Activated T-cell treated with anti-CD3 and anti-CD28 coated beads for 24 hours (primary cell): ENCODE measurements at regions not wholly inside any gene's neighbourhood (a gene's known extent, or its start where the extent isn't known, plus 50 kb on each side); places are given as distances from the start of the nearest gene placed in this dataset.
"Not testable (repeated sequence)": the region's sequence is repeated elsewhere in the genome, so short reads cannot be mapped to it uniquely, and the experiment has no call there.

ENCODE experiments used
- DNase-seq: peaks from one replicate; pipeline ENCODE4 v3.0.0-alpha.2; 2020; ENCODE audit warnings: low read depth

DNA sequence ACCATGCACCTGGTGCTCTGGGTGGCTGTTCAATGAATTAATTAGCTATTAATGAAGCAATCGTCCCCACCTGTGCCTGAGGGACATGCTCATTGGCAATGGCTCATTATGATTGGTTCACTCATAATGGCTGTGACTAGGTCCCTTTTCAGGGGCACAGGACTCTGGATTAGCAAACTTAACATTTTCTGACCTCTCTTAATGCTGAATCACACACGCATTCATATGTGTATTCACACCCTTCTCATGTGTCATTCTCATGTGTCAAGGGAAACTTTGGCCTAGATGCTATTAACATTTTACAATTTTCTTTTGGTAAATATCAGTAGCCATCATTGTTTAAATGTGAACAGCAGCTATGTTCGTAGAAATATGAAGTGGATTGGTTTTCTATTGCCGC lies 98.9 kb upstream of the PMAIP1 start:
- no peak for DNase-seq

DNA sequence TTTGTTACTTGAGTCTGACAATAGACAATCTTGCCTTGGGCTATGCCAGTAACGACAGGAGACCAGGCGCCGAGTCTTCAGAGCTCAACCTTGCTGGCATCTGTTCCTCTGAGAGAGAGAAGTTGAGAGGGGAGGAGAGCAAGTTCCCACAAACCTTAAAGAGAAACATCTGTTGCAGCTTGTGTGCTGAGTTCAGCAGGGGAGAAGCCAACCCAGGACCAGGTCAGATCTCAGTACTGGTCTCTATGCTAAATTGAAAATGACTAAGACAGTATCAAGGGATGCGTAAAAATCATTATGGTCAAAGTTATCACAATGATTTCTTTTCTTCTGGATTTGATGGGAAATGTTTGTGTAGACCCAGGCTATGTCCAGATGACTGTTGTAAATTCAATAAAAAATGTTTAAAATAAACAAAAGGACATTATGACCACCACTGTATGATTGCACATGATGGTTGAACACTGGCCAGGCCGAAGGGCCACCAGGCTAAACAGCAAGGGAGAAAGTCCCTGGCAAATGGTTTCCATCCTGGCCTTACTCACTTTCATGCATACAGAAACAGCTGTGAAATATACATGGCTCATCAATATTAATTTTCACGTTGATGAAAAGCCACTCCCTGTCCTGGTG lies 100.3 kb upstream of the PMAIP1 start:
- DNase-seq, result no peak

GRCh38 chr18:59795882-59796281 lies 98.7 kb upstream of the CCBE1 start:
- DNase-seq, result no peak

- no peak for DNase-seq
Observed at GRCh38 chr18:59792353-59792752, 95.1 kb upstream of the CCBE1 start.

GRCh38 chr18:59790346-59790936 lies 93.2 kb upstream of the CCBE1 start:
- DNase-seq, result not testable (repeated sequence)

DNA sequence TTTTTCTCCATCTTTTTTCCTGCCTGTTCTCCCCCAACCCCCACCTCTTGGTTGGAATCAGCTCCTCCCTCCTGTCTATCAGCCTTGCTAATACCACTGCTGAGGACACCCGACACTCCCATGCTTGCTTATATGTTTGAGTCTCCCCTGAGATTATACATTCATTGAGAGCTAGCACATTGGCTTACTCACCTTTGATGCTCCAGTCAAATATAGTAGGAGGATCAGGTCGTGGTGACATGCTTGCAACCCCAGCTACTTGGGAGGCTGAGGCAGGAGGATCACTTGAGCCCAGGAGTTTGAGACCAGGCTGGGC lies 91.5 kb upstream of the CCBE1 start:
- DNase-seq, result no peak

- DNase-seq, result no peak
Observed at GRCh38 chr18:59787998-59788790, 91.0 kb upstream of the CCBE1 start.

DNA sequence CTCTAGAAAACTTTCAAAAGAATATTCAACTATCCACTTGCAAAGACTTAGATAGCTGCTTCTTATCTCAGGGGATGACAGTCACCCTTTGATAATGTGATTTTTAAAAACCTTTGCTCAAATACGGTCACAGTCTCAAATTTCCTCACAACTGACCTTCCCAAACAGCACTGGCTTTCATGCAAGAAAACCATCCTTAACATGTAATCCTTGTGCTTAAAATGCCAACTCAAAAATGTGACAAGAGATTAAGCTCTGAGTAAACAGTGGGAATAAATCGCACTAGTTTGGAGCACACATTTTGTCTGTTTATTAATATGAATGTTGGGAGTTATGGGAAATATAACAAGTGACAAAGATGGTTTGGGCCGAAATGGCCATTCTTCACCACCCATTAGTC lies 87.5 kb upstream of the CCBE1 start:
- no peak for DNase-seq

DNA sequence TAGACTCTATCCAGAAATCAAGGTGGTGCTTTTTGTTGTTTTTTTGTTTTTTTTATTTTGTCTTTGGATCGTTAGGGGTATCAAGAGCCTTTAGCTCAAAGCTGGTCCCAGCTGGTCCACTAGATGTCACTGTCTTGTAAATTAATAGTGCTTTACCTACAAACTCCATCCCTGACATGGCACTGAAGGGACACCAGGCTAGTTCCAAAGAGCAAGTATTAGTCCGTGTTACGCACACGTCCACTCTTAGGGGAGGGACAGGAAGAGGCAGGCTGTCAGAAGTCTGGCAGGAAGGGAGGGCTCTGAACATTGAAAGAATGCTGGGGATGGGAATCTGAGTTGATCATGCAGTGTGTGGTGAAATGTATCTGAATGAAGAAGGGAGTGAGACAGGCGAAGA lies 85.9 kb upstream of the CCBE1 start:
- DNase-seq, result no peak

- DNase-seq, result no peak
Observed at GRCh38 chr18:59779979-59780378, 82.8 kb upstream of the CCBE1 start.

DNA sequence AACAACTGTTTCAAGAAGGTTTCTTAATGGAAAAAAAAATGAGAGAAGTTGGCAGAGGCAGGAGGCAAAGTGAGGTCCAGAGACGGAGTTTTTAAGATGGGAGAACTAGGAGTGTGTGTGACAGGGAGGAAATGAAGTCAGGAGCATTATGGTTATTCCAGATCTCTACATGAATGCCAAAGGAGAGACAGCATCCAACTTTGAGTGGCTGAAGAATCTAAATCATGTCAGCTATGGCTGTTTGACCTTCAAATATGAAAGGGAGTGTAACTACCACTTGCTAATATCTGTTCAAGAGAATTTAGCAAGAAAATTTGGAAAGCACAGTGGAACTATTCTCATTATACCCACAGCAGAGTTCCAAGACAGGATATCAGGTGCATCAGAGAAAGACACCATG lies 81.2 kb upstream of the CCBE1 start:
- DNase-seq, result no peak

DNA sequence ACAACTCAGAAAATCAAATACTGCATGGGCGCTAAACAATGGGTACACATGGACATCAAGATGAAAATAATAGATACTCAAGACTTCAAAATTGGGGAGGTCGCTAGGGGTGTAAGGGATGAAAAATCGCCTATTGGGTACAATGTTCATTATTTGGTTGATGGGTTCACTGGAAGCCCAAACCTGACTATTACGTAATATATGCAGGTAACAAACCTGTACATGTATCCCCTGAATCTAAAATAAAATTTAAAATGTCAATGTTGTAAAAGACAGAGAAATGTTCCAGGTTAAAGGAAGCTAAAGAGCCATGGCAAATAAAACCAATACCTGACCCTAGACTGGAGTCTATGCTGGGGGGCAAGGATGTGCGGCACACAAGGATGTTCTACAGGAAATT lies 80.4 kb upstream of the CCBE1 start:
- no peak for DNase-seq

DNA sequence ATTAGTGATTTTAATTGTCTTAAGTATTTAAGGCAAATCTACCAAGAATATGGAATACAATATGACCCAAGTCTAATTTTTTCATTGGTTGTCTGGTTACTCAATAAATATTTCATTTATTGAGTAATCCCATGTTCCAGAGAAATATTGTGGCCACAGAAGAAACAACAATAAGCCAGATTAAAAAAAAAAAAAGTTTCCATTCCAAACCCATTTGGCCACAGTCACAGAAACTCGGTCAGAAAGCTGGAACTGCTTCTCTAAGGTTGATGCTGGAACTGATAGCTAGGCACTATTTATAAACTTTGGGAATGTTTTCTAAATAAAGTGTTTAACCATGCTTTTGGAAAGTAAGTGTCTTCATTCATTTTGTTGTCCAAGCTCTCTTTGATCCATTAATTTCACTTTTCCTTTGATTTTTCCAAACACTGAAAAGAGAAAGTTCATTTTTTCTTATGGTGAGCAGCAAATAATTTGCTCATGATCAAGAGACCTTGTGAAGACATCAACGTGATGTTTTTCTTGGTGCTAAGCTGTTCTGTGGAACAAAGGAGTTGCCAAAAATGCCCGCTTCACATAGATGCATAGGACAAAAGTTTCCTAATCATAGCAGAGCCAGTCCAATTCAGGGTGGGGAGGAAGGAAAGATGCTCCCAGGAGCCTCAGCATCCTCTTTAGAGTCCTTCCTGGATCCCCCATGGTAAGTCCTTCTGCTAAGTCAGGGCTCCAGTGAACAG lies 72.1 kb upstream of the CCBE1 start:
- no peak for DNase-seq

DNA sequence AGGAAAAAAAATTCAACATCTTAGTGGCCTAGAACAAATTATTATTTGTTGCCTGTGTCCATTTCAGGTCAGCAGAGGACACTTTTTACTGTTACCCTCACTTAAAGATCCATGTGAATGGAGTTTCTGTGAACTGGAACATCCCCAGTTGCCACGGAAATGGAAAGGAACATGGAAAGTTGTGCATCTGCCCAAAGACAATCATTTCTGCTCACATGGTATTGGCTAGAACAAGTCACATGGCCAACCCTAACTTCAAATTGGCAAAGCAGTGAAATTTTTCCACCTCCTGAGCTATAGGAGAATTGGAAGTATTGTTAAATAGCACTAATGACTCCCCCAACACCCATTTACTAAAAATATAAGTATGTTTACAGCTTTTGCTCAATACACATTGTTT lies 71.2 kb upstream of the CCBE1 start:
- no peak for DNase-seq

DNA sequence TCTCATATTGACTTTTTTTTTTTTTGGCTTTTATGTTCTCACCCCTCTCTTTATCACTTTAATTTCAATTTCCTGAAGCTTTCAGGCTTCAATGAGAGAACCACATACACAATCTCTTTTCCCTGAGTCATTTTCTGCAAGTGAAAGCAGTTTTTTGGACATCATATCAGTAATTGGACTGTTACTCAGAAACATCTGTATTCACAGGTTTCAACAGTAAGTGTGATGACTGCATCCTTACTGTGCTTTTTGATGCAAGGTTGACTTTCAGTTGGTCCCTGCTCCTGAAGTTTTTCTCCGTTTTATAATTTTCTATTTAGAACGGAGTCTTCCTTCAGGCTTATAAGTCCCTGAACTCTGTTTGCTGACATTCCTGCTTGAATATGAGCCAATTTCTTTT lies 70.5 kb upstream of the CCBE1 start:
- DNase-seq, result no peak

- DNase-seq, result no peak
Observed at GRCh38 chr18:59765343-59765742, 68.1 kb upstream of the CCBE1 start.

GRCh38 chr18:59764281-59764680 lies 67.1 kb upstream of the CCBE1 start:
- no peak for DNase-seq

GRCh38 chr18:59763541-59764136 lies 66.4 kb upstream of the CCBE1 start:
- no peak for DNase-seq

GRCh38 chr18:59760619-59761600 lies 63.7 kb upstream of the CCBE1 start:
- no peak for DNase-seq

DNA sequence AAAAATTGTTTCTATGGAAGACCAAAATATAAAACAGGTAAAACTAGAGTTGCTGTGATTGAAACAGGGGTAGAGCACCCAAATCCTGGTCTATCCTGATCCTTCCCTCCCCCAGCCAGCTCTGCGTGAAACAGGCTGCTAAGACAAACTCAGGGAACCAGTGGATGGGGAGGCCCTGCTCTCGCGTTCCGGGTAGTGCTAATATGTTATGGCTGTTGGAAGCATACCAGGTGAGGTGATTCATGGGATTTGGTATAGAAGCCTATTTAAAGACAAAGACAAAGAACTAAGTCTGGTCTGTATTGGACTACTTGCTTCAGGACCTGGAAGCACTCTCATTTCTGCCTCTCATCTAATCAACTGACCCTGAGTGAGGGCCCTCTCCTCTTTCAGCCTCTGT lies 63.0 kb upstream of the CCBE1 start:
- no peak for DNase-seq

- no peak for DNase-seq
Observed at GRCh38 chr18:59758837-59759236, 61.6 kb upstream of the CCBE1 start.
